Mesenchymal stem cell (in vitro differentiated cells and primary cell): ENCODE measurements at regions not wholly inside any gene's neighbourhood (a gene's known extent, or its start where the extent isn't known, plus 50 kb on each side); places are given as distances from the start of the nearest gene placed in this dataset.

Experiments used
- DNase-seq: peaks from one replicate; pipeline ENCODE4 v3.0.0-alpha.2; 2013
- H2AFZ ChIP-seq: one replicate; pipeline ENCODE4 v1.6.1; 2013; ENCODE audit warnings: low read depth, mild to moderate bottlenecking, control low read depth, inconsistent platforms, low read length, moderate library complexity
- H2AK5ac ChIP-seq: 2 replicates; pipeline ENCODE4 v1.6.1; 2013; ENCODE audit warnings: low read length, moderate library complexity, mild to moderate bottlenecking, inconsistent platforms; ENCODE audit not compliant: severe bottlenecking
- H2BK120ac ChIP-seq: one replicate; pipeline ENCODE4 v1.6.1; 2013; ENCODE audit warnings: low read depth, mild to moderate bottlenecking, inconsistent platforms, low read length, moderate library complexity
- H2BK12ac ChIP-seq, 2 experiments: one replicate each; pipeline ENCODE4 v1.6.1; 2013; ENCODE audit warnings: inconsistent platforms in 2 of 2, low read length in 2 of 2, mild to moderate bottlenecking in 2 of 2, moderate library complexity in 2 of 2, control low read depth in 1 of 2
- H2BK15ac ChIP-seq: one replicate; pipeline ENCODE4 v1.6.1; 2013; ENCODE audit warnings: mild to moderate bottlenecking, low read depth, inconsistent platforms; ENCODE audit not compliant: poor library complexity, severe bottlenecking
- H2BK5ac ChIP-seq: 2 replicates; pipeline ENCODE4 v1.6.1; 2013; ENCODE audit warnings: low read depth, mild to moderate bottlenecking, low read length, control low read depth, inconsistent platforms; ENCODE audit not compliant: poor library complexity, severe bottlenecking
- H3K14ac ChIP-seq, 2 experiments: one replicate each; pipeline ENCODE4 v1.6.1; 2013; ENCODE audit warnings: inconsistent platforms in 2 of 2, low read length in 2 of 2, control low read depth in 1 of 2, mild to moderate bottlenecking in 1 of 2, moderate library complexity in 1 of 2
- H3K18ac ChIP-seq, 2 experiments: one replicate each; pipeline ENCODE4 v1.6.1; 2013; ENCODE audit warnings: inconsistent platforms in 2 of 2, low read length in 2 of 2, control low read depth in 1 of 2, low read depth in 1 of 2, mild to moderate bottlenecking in 1 of 2
- H3K23ac ChIP-seq, 2 experiments: one replicate each; pipeline ENCODE4 v1.6.1; 2013; ENCODE audit warnings: inconsistent platforms in 2 of 2, low read length in 2 of 2, mild to moderate bottlenecking in 2 of 2, moderate library complexity in 2 of 2, control low read depth in 1 of 2
- H3K27ac ChIP-seq: 2 replicates; pipeline ENCODE4 v1.5.1; 2013; ENCODE audit warnings: mild to moderate bottlenecking, moderate library complexity, low read length, control low read depth, inconsistent platforms; ENCODE audit not compliant: poor library complexity, severe bottlenecking
- H3K27me3 ChIP-seq, 2 experiments: 2 replicates each; pipeline versions ENCODE4 v1.6.1 to v1.7.0; 2013; ENCODE audit warnings: low read length in 2 of 2, mild to moderate bottlenecking in 2 of 2, moderate library complexity in 2 of 2, control low read depth in 1 of 2, inconsistent platforms in 1 of 2; ENCODE audit not compliant: control insufficient read depth in 1 of 2, insufficient read depth in 1 of 2
- H3K36me3 ChIP-seq, 2 experiments: 2 replicates each; pipeline versions ENCODE4 v1.6.1 to v1.7.0; 2013; ENCODE audit warnings: low read length in 2 of 2, control low read depth in 1 of 2, inconsistent platforms in 1 of 2, low read depth in 1 of 2, mild to moderate bottlenecking in 1 of 2; ENCODE audit not compliant: insufficient read depth in 2 of 2, control insufficient read depth in 1 of 2
- H3K4ac ChIP-seq, 2 experiments: one replicate each; pipeline ENCODE4 v1.6.1; 2013; ENCODE audit warnings: inconsistent platforms in 2 of 2, low read length in 2 of 2, mild to moderate bottlenecking in 2 of 2, moderate library complexity in 2 of 2, control low read depth in 1 of 2, low read depth in 1 of 2
- H3K4me1 ChIP-seq: 2 replicates; pipeline ENCODE4 v1.6.1; 2013; ENCODE audit warnings: low read depth, low read length, control low read depth; ENCODE audit not compliant: control insufficient read depth, insufficient read depth
- H3K4me2 ChIP-seq: 2 replicates; pipeline ENCODE4 v1.6.1; 2013; ENCODE audit warnings: low read length, mild to moderate bottlenecking, inconsistent platforms; ENCODE audit not compliant: poor library complexity, severe bottlenecking
- H3K4me3 ChIP-seq, 2 experiments: 2 replicates each; pipeline versions ENCODE4 v1.5.1 to v1.7.0; 2013; ENCODE audit warnings: low read length in 2 of 2, mild to moderate bottlenecking in 2 of 2, control low read depth in 1 of 2, low read depth in 1 of 2; ENCODE audit not compliant: insufficient read depth in 1 of 2
- H3K79me1 ChIP-seq: replicated peaks from 2 replicates; pipeline ENCODE4 v1.6.1; 2013; ENCODE audit warnings: mild to moderate bottlenecking, control low read depth, low read length, inconsistent platforms; ENCODE audit not compliant: poor library complexity, severe bottlenecking
- H3K9ac ChIP-seq: 2 replicates; pipeline ENCODE4 v1.7.0; 2013; ENCODE audit warnings: mild to moderate bottlenecking, low read length, moderate library complexity
- H3K9me3 ChIP-seq: 2 replicates; pipeline ENCODE4 v1.7.0; 2013; ENCODE audit warnings: mild to moderate bottlenecking, low read length; ENCODE audit not compliant: control insufficient read depth
- H4K8ac ChIP-seq: one replicate; pipeline ENCODE4 v1.6.1; 2013; ENCODE audit warnings: inconsistent platforms, mild to moderate bottlenecking, low read length, moderate library complexity
- H4K91ac ChIP-seq: one replicate; pipeline ENCODE4 v1.6.1; 2013; ENCODE audit warnings: mild to moderate bottlenecking, low read length, inconsistent platforms
- whole genome bisulfite sequencing: methylation state at CpG from one replicate; pipeline ENCODE4 v1.1.7; 2013; ENCODE audit warnings: mixed read lengths; 5-methylcytosine and 5-hydroxymethylcytosine counted together

DNA sequence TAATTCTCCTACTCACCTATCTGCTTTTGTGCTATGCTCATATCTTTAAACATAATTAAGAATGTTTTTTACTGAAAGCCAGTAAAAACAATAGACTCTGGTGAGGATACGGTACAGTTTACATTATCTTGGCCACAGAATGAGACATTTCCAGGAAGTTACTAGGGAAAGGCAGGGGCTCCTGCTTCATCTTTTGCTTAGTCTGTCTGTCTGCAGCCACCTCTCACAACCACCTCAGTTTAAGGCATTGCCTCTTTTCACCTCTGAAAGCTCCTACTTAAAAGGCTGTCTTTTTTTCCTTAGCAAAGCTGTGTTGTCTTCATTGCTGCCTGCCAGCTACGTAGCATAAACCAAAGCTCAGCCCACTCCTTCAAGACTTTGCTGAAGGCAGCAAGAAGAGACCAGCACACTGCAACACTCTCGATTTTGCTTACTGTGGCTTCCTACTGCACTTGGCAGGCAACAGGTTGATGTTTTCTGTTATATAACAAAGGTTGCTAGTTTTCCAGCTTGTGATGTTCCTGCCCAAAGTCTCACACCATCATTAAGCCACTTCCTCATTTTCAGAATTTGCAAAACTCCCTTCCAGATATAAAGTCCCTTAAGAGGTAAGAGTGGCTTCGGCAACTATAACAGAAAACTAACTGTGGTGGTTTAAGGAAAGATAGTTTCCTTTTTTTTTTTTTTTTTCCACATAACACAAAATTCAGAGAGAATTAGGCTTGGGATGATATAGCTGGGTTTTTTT is 432.9 kb downstream of the GRXCR1 start:
- no peak overlapping the region for H3K4ac ChIP-seq
- no peak overlapping the region for H2BK15ac ChIP-seq
- H3K36me3 ChIP-seq = no peaks in the 10 kb centered on the region
- H2AFZ ChIP-seq = no peak overlapping the region
- 19% methylated on average over 3 of the region's 4 CpGs for WGBS
- H3K27ac ChIP-seq = no peak overlapping the region
- no peak overlapping the region for H3K14ac ChIP-seq
- no peak overlapping the region for H2BK12ac ChIP-seq
- H4K91ac ChIP-seq = no peak overlapping the region
- H3K79me1 ChIP-seq = no peaks in the 10 kb centered on the region
- no peak overlapping the region for H3K23ac ChIP-seq
- H4K8ac ChIP-seq = no peak overlapping the region
- H3K4me2 ChIP-seq = no peak overlapping the region
- no peak overlapping the region for H2AK5ac ChIP-seq
- peak overlapping the region; percentile 11 to 79 for H3K18ac ChIP-seq
- no peaks in the 10 kb centered on the region for H3K27me3 ChIP-seq
- H3K9me3 ChIP-seq = no peaks in the 10 kb centered on the region
- H3K4me1 ChIP-seq = no peaks in the 10 kb centered on the region
- no peak overlapping the region for H2BK120ac ChIP-seq
- no peak overlapping the region for H3K4me3 ChIP-seq
- H2BK5ac ChIP-seq = no peak overlapping the region
- H3K9ac ChIP-seq = no peak overlapping the region
- DNase-seq = peak; percentile 43

DNA sequence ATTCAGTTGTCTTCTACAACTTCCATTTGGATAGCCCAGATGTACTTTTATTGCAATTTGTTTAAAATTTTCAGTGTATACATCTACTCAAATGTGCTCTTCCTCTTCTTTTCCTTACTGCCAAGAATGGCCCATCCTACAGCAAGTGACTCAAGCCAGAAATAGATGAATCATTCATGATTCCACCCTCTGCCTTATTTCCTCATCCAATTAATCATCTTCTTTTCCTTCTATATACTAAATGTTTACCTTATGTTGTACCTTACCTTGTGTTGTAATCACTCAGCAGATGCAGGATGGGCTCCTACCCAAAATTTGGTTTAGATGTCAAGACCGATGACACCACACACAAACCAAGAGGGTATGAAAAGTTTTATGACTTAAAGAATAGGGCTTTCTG is 437.8 kb downstream of the GRXCR1 start:
- no peak overlapping the region for H4K8ac ChIP-seq
- peak; percentile 54 for DNase-seq
- H2AFZ ChIP-seq = no peak overlapping the region
- no peak overlapping the region for H2BK12ac ChIP-seq
- no peaks in the 10 kb centered on the region for H3K4me1 ChIP-seq
- peak overlapping the region in 1 of 2 experiments; percentile 18 for H3K18ac ChIP-seq
- no peak overlapping the region for H2BK15ac ChIP-seq
- H2BK120ac ChIP-seq = no peak overlapping the region
- H3K36me3 ChIP-seq = no peaks in the 10 kb centered on the region
- H2BK5ac ChIP-seq = no peak overlapping the region
- H3K9ac ChIP-seq = peak overlapping the region; percentile 70
- H3K9me3 ChIP-seq = no peaks in the 10 kb centered on the region
- no peak overlapping the region for H2AK5ac ChIP-seq
- no peaks in the 10 kb centered on the region for H3K27me3 ChIP-seq
- no peak overlapping the region for H3K23ac ChIP-seq
- H3K79me1 ChIP-seq = no peaks in the 10 kb centered on the region
- 38% methylated on average over 1 of the region's 1 CpG for WGBS
- H3K27ac ChIP-seq = no peak overlapping the region
- no peak overlapping the region for H3K4me3 ChIP-seq
- H3K14ac ChIP-seq = no peak overlapping the region
- no peak overlapping the region for H4K91ac ChIP-seq
- H3K4me2 ChIP-seq = no peak overlapping the region
- no peak overlapping the region for H3K4ac ChIP-seq

GRCh38 chr4:43331226-43332051 is 438.9 kb downstream of the GRXCR1 start:
- H2BK12ac ChIP-seq = no peak overlapping the region
- H3K14ac ChIP-seq = no peak overlapping the region
- no peak overlapping the region for H3K27ac ChIP-seq
- peak; percentile 48 for DNase-seq
- no peak overlapping the region for H2BK15ac ChIP-seq
- H4K91ac ChIP-seq = no peak overlapping the region
- H2BK5ac ChIP-seq = no peak overlapping the region
- H3K79me1 ChIP-seq = no peaks in the 10 kb centered on the region
- H3K36me3 ChIP-seq = no peaks in the 10 kb centered on the region
- H3K9me3 ChIP-seq = no peaks in the 10 kb centered on the region
- H3K9ac ChIP-seq = peak overlapping the region; percentile 66
- no peak overlapping the region for H2AFZ ChIP-seq
- H3K4me1 ChIP-seq = no peaks in the 10 kb centered on the region
- no peak overlapping the region for H2AK5ac ChIP-seq
- no peak overlapping the region for H3K4ac ChIP-seq
- H3K23ac ChIP-seq = no peak overlapping the region
- 37% methylated on average over 1 of the region's 1 CpG for WGBS
- no peak overlapping the region for H2BK120ac ChIP-seq
- no peak overlapping the region for H3K4me3 ChIP-seq
- no peak overlapping the region for H3K18ac ChIP-seq
- no peaks in the 10 kb centered on the region for H3K27me3 ChIP-seq
- H3K4me2 ChIP-seq = no peak overlapping the region
- H4K8ac ChIP-seq = no peak overlapping the region

GRCh38 chr4:43332052-43332425 is 439.5 kb downstream of the GRXCR1 start:
- Histone ChIP-seq H3K4me3 (no peak overlapping the region), H3K27me3 (no peaks in the 10 kb centered on the region), H3K18ac (no peak overlapping the region), H4K91ac (no peak overlapping the region), H3K9ac (peak overlapping the region; percentile 11), H2AFZ (no peak overlapping the region), H3K4me2 (no peak overlapping the region), H4K8ac (no peak overlapping the region), H3K4ac (no peak overlapping the region), H2BK120ac (no peak overlapping the region), H2BK5ac (no peak overlapping the region), H3K4me1 (no peaks in the 10 kb centered on the region), H2BK12ac (no peak overlapping the region), H3K14ac (no peak overlapping the region), H3K79me1 (no peaks in the 10 kb centered on the region), H2BK15ac (no peak overlapping the region), H3K27ac (no peak overlapping the region), H3K23ac (no peak overlapping the region), H3K36me3 (no peaks in the 10 kb centered on the region), H2AK5ac (no peak overlapping the region), H3K9me3 (no peaks in the 10 kb centered on the region)
- DNase-seq = no peak
